ENCODE measurements at regions not wholly inside any gene's neighbourhood (a gene's known extent, or its start where the extent isn't known, plus 50 kb on each side); places are given as distances from the start of the nearest gene placed in this dataset.

DNA sequence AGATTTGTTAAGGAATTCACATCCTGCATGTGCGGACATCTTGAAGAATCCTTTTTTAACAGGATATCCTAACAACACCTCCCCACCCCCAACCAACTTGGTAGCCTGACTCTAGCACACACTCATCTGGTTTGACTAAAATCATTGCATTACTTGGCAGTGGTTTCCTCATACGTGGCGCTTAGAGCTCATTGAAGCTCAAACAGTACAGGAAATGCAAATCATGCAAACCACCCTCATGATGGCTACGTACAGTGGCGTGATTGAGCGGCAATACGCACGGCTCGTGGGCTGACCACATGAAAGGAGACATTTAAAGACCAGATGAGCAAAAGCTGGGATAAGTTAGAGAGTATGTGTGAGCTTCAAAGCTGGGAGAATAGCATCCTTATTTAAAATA, 336.2 kb downstream of the ZEB2 start (continued):
- no peak for TF ChIP-seq FOXA1 (IDR thresholded peaks at IDR 0.05)
- no peak for TF ChIP-seq TAF1 (conservative IDR thresholded peaks at IDR 0.05)
- TF ChIP-seq HNF4G (IDR thresholded peaks at IDR 0.05): no peak
- no peak for TF ChIP-seq RAD21 (IDR thresholded peaks at IDR 0.05)

DNA sequence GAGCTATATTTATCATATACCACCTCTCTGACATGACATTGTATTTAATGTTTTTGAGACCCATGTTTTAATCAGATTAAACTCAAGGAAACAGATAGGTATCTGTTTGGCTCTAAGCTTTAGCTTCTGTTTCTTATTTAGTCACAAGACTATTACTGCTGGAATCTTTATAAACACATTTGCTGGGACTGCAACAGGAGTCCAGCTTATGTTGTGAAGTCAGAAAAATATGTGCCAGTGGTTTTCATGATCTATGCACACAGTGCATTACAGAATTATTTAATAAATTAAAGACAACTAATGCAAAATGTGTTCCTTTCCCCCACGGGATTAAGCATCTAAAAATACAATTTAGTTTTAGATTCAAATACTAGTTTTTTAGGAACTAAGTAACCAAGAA, 338.9 kb downstream of the ZEB2 start:
- Histone ChIP-seq H3K27me3 (ENCODE audit: control insufficient read depth in 4 of 4, insufficient read depth in 4 of 4, low read length in 3 of 4) (no peaks in the 10 kb centered on the region), H3K4me3 (ENCODE audit: low read depth in 1 of 3, low read length in 3 of 3) (no peak overlapping the region), H3K4me1 (ENCODE audit: control insufficient read depth in 4 of 4, insufficient read depth in 4 of 4, low read length in 3 of 4) (no peaks in the 10 kb centered on the region), H3K9ac (ENCODE audit: low read depth in 1 of 2, low read length in 2 of 2) (no peak overlapping the region), H3K9me3 (ENCODE audit: control insufficient read depth in 4 of 4, low read length in 3 of 4) (no peaks in the 10 kb centered on the region), H3K27ac (ENCODE audit: low read depth in 1 of 2, low read length in 2 of 2) (no peak overlapping the region), H3K36me3 (ENCODE audit: control insufficient read depth in 4 of 4, insufficient read depth in 3 of 4, low read depth in 1 of 4, low read length in 3 of 4) (no peaks in the 10 kb centered on the region)
- WGBS: 91% methylated on average over 1 of the region's 1 CpG
- DNase-seq (ENCODE audit: low spot score): no peak
- TF ChIP-seq, protein P1, sequence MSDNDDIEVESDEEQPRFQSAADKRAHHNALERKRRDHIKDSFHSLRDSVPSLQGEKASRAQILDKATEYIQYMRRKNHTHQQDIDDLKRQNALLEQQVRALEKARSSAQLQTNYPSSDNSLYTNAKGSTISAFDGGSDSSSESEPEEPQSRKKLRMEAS (IDR thresholded peaks at IDR 0.05): no peak
- no peak for TF ChIP-seq FOXA2 (IDR thresholded peaks at IDR 0.05)
- no peak for TF ChIP-seq GABPA (IDR thresholded peaks at IDR 0.05 in 1 of 2, conservative IDR thresholded peaks at IDR 0.05 in 1 of 2)
- TF ChIP-seq HNF4G (IDR thresholded peaks at IDR 0.05): no peak
- TF ChIP-seq FOXA1 (IDR thresholded peaks at IDR 0.05): no peak

DNA sequence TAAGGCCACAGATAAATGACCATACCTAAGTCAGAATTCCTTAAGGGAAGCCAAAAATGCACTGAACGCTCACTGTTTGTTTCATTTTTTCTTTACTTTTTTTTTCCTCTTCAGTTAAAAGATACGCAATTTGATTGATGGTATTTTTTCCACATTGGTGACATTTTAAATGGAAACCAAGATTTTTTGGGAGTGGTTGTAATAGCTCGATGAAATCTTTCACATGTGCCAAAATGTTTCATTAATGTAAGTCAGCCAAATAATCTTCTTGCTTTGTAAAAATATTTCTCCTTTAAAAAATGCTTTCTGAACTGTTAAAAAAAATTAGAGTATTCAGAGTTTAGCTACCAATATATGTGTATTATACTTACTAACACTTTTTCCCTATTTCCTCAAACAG, 339.8 kb downstream of the ZEB2 start:
- Histone ChIP-seq H3K4me1 (ENCODE audit: control insufficient read depth in 4 of 4, insufficient read depth in 4 of 4, low read length in 3 of 4) (no peaks in the 10 kb centered on the region), H3K4me3 (ENCODE audit: low read depth in 1 of 3, low read length in 3 of 3) (no peak overlapping the region), H3K9ac (ENCODE audit: low read depth in 1 of 2, low read length in 2 of 2) (no peak overlapping the region), H3K27ac (ENCODE audit: low read depth in 1 of 2, low read length in 2 of 2) (no peak overlapping the region), H3K9me3 (ENCODE audit: control insufficient read depth in 4 of 4, low read length in 3 of 4) (no peaks in the 10 kb centered on the region), H3K36me3 (ENCODE audit: control insufficient read depth in 4 of 4, insufficient read depth in 3 of 4, low read depth in 1 of 4, low read length in 3 of 4) (no peaks in the 10 kb centered on the region), H3K27me3 (ENCODE audit: control insufficient read depth in 4 of 4, insufficient read depth in 4 of 4, low read length in 3 of 4) (no peaks in the 10 kb centered on the region)
- DNase-seq (ENCODE audit: low spot score): no peak
- TF ChIP-seq RAD21 (IDR thresholded peaks at IDR 0.05): no peak
- no peak for TF ChIP-seq JUND (IDR thresholded peaks at IDR 0.05)
- TF ChIP-seq FOXA1 (IDR thresholded peaks at IDR 0.05): no peak
- no peak for TF ChIP-seq GABPA (IDR thresholded peaks at IDR 0.05 in 1 of 2, conservative IDR thresholded peaks at IDR 0.05 in 1 of 2)
- TF ChIP-seq, protein P2, sequence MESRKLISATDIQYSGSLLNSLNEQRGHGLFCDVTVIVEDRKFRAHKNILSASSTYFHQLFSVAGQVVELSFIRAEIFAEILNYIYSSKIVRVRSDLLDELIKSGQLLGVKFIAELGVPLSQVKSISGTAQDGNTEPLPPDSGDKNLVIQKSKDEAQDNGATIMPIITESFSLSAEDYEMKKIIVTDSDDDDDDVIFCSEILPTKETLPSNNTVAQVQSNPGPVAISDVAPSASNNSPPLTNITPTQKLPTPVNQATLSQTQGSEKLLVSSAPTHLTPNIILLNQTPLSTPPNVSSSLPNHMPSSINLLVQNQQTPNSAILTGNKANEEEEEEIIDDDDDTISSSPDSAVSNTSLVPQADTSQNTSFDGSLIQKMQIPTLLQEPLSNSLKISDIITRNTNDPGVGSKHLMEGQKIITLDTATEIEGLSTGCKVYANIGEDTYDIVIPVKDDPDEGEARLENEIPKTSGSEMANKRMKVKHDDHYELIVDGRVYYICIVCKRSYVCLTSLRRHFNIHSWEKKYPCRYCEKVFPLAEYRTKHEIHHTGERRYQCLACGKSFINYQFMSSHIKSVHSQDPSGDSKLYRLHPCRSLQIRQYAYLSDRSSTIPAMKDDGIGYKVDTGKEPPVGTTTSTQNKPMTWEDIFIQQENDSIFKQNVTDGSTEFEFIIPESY (IDR thresholded peaks at IDR 0.05): no peak
- no peak for TF ChIP-seq YY1 (IDR thresholded peaks at IDR 0.05)
- no peak for TF ChIP-seq HNF4G (IDR thresholded peaks at IDR 0.05)
- no peak for TF ChIP-seq HNF4A (conservative IDR thresholded peaks at IDR 0.05)
- TF ChIP-seq, protein P3, sequence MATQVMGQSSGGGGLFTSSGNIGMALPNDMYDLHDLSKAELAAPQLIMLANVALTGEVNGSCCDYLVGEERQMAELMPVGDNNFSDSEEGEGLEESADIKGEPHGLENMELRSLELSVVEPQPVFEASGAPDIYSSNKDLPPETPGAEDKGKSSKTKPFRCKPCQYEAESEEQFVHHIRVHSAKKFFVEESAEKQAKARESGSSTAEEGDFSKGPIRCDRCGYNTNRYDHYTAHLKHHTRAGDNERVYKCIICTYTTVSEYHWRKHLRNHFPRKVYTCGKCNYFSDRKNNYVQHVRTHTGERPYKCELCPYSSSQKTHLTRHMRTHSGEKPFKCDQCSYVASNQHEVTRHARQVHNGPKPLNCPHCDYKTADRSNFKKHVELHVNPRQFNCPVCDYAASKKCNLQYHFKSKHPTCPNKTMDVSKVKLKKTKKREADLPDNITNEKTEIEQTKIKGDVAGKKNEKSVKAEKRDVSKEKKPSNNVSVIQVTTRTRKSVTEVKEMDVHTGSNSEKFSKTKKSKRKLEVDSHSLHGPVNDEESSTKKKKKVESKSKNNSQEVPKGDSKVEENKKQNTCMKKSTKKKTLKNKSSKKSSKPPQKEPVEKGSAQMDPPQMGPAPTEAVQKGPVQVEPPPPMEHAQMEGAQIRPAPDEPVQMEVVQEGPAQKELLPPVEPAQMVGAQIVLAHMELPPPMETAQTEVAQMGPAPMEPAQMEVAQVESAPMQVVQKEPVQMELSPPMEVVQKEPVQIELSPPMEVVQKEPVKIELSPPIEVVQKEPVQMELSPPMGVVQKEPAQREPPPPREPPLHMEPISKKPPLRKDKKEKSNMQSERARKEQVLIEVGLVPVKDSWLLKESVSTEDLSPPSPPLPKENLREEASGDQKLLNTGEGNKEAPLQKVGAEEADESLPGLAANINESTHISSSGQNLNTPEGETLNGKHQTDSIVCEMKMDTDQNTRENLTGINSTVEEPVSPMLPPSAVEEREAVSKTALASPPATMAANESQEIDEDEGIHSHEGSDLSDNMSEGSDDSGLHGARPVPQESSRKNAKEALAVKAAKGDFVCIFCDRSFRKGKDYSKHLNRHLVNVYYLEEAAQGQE (IDR thresholded peaks at IDR 0.05): no peak
- TF ChIP-seq, protein P4, sequence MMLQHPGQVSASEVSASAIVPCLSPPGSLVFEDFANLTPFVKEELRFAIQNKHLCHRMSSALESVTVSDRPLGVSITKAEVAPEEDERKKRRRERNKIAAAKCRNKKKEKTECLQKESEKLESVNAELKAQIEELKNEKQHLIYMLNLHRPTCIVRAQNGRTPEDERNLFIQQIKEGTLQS (IDR thresholded peaks at IDR 0.05): no peak
- 96% methylated on average over 3 of the region's 3 CpGs for WGBS
